K562 (cell line): ENCODE measurements at regions not wholly inside any gene's neighbourhood (a gene's known extent, or its start where the extent isn't known, plus 50 kb on each side); places are given as distances from the start of the nearest gene placed in this dataset.

Source experiments
- ATAC-seq: fragments of 200-7000 bp; cut with Tn5 transposase; 3 replicates; pipeline ENCODE4 v1.9.1; 2020; ENCODE audit warnings: moderate library complexity
- BruUV-seq: library from RNA; stranded (reverse); fragments of 400-500 nt; replicated peaks from 2 replicates; lab custom pipeline; 2021; lab: Mats Ljungman, UMichigan
- CTCF ChIA-PET: fragments of 300-600 bp; formaldehyde crosslinking; extraction: SDS; loops from one replicate; lab custom pipeline; 2021; ENCODE audit warnings: low intra/inter-chr PET ratio; lab: Yijun Ruan, JAX
- POLR2A ChIA-PET: fragments of 300-600, 350-650 bp; sonication (Branson Sonifier 250); formaldehyde crosslinking; extraction: SDS; loops from one replicate; lab custom pipeline; 2021; ENCODE audit warnings: antibody characterized with exemption, inconsistent platforms; lab: Yijun Ruan, JAX
- DNase-seq, 4 experiments: peaks; one replicate each; pipeline versions ENCODE4 v3.0.0 to v3.0.0-alpha.2; 2011 to 2018; ENCODE audit warnings: low spot score in 3 of 4, mixed read lengths in 3 of 4; ENCODE audit errors: extremely low read depth in 1 of 4
- FAIRE-seq: peaks from 2 replicates; lab custom pipeline; 2011; peaks lifted over from hg19 to GRCh38; lab: Jason Lieb, UNC
- H2AFZ ChIP-seq: 2 replicates; pipeline ENCODE4 v1.6.0; 2011; ENCODE audit warnings: low read depth, low read length, control low read depth, inconsistent platforms
- H3K27ac ChIP-seq: fragments of 200-600 bp; 3 replicates; pipeline ENCODE4 v1.8.0; 2011; ENCODE audit warnings: low read depth, mild to moderate bottlenecking, control low read depth, inconsistent platforms, low read length, moderate library complexity, mixed read lengths; ENCODE audit errors: extremely low read depth
- H3K27me3 ChIP-seq, 2 experiments: fragments of 300-600 bp in 1 of 2; 2 replicates in 1 of 2; 3 replicates in 1 of 2; pipeline versions ENCODE4 v1.6.0 to v1.8.0; 2011; ENCODE audit warnings: inconsistent platforms in 2 of 2, low read length in 2 of 2, mild to moderate bottlenecking in 1 of 2, mixed read lengths in 1 of 2, moderate library complexity in 1 of 2; ENCODE audit not compliant: control insufficient read depth in 2 of 2, insufficient read depth in 2 of 2
- H3K36me3 ChIP-seq: fragments of 300-600 bp; 3 replicates; pipeline ENCODE4 v1.8.0; 2011; ENCODE audit warnings: mild to moderate bottlenecking, low read length, inconsistent platforms; ENCODE audit not compliant: control insufficient read depth, insufficient read depth
- H3K4me1 ChIP-seq, 2 experiments: fragments of 200-600 bp in 1 of 2; replicated peaks in 1 of 2; 2 replicates in 1 of 2; 3 replicates in 1 of 2; pipeline versions ENCODE4 v1.5.1 to v1.8.0; 2011; ENCODE audit warnings: inconsistent platforms in 2 of 2, low read length in 2 of 2, mild to moderate bottlenecking in 1 of 2, mixed read lengths in 1 of 2, moderate library complexity in 1 of 2; ENCODE audit not compliant: control insufficient read depth in 2 of 2, insufficient read depth in 2 of 2
- H3K4me2 ChIP-seq: 2 replicates; pipeline ENCODE4 v1.6.1; 2011; ENCODE audit warnings: low read length, control low read depth, inconsistent platforms, mixed read lengths; ENCODE audit not compliant: insufficient read depth
- H3K4me3 ChIP-seq: fragments of 200-600 bp; sonication (generic), shearing (Covaris generic); 2 replicates; pipeline ENCODE4 v1.5.1; 2016; ENCODE audit warnings: control low read depth, inconsistent platforms
- H3K79me2 ChIP-seq: fragments of 200-600 bp; 3 replicates; pipeline ENCODE4 v1.8.0; 2011; ENCODE audit warnings: low read length, inconsistent platforms; ENCODE audit not compliant: control insufficient read depth, insufficient read depth
- H3K9ac ChIP-seq, 2 experiments: 2 replicates each; pipeline versions ENCODE4 v1.6.0 to v1.6.1; 2011; ENCODE audit warnings: low read depth in 2 of 2, low read length in 2 of 2, control low read depth in 1 of 2, inconsistent platforms in 1 of 2, mild to moderate bottlenecking in 1 of 2, mixed read lengths in 1 of 2; ENCODE audit not compliant: insufficient read depth in 1 of 2
- H3K9me1 ChIP-seq: one replicate; pipeline ENCODE4 v1.6.0; 2011; ENCODE audit warnings: inconsistent platforms, mild to moderate bottlenecking, low read length, moderate library complexity; ENCODE audit not compliant: control insufficient read depth, insufficient read depth
- H3K9me3 ChIP-seq: replicated peaks from 2 replicates; pipeline ENCODE4 v1.5.1; 2011; ENCODE audit warnings: low read depth, low read length, inconsistent platforms; ENCODE audit not compliant: control insufficient read depth, insufficient read depth
- H4K20me1 ChIP-seq: replicated peaks from 2 replicates; pipeline ENCODE4 v1.6.1; 2011; ENCODE audit warnings: low read length, inconsistent platforms, mixed read lengths; ENCODE audit not compliant: control insufficient read depth, insufficient read depth
- POLR2H ChIP-seq: IDR thresholded peaks from 2 replicates; pipeline ENCODE4 v1.6.1; 2016; ENCODE audit warnings: missing genetic modification characterization, low read depth, mild to moderate bottlenecking, control low read depth, missing compliant biosample characterization, moderate library complexity
- RBM39 ChIP-seq: fragments of 200-400 bp; formaldehyde crosslinking; optimal IDR thresholded peaks from 2 replicates; pipeline ENCODE3; 2018; ENCODE audit warnings: low read depth, low read length
- SUPT5H ChIP-seq: fragments of 450-650 bp; IDR thresholded peaks from 2 replicates; pipeline ENCODE4 v1.6.1; 2016
- ZKSCAN8 ChIP-seq: fragments of 200-800 bp; sonication (Bioruptor generic); IDR thresholded peaks from 2 replicates; pipeline ENCODE4 v1.6.1; 2016; ENCODE audit warnings: missing genetic modification characterization, missing compliant biosample characterization
- ZNF239 ChIP-seq: fragments of 250-450 bp; sonication (Bioruptor Pico); IDR thresholded peaks from 2 replicates; pipeline ENCODE4 v1.4.0; 2020; ENCODE audit warnings: mild to moderate bottlenecking
- ZNF282 ChIP-seq: sonication (generic); formaldehyde crosslinking; IDR thresholded peaks from 2 replicates; pipeline ENCODE4 v1.8.1; 2023; ENCODE audit warnings: missing genetic modification reagents
- WGBS: fragments of 100-300 bp; shearing (Covaris generic); methylation state at CpG from one replicate; pipeline ENCODE4 v1.1.6; 2016; ENCODE audit warnings: low coverage, mixed read lengths; ENCODE audit not compliant: insufficient coverage; ENCODE audit errors: missing lambda C conversion rate; 5-methylcytosine and 5-hydroxymethylcytosine counted together
- in situ Hi-C: fragments of 300-500 bp; cut with MboI; formaldehyde crosslinking; loops from 4 replicates; pipeline ENCODE4 v1.15.0; 2018; ENCODE audit warnings: inconsistent platforms, mixed read lengths
- intact Hi-C: fragments of 100-400 bp; cut with micrococcal nuclease; formaldehyde crosslinking; loops from 2 replicates; pipeline ENCODE4 v1.14.2; 2022

GRCh38 chr3:101943029-101943428 lies 93.7 kb downstream of the NFKBIZ start:
- no peak for FAIRE-seq
- H3K36me3 ChIP-seq, result no peaks in the 10 kb centered on the region
- no peak for TF ChIP-seq ZKSCAN8 (CRISPR knock-in tag)
- TF ChIP-seq ZNF282 (CRISPR knock-in tag), result no peak
- no peak for TF ChIP-seq RBM39
- no peak for TF ChIP-seq POLR2H (tag)
- TF ChIP-seq SUPT5H, result no peak
- in situ Hi-C loops (no loop called here), intact Hi-C loops (no loop called here)
- ChIA-PET CTCF (no interaction called here), POLR2A (interaction anchor here (0.6 kb wide), 1 partner anchor 16 kb away, joined by 3 read pairs; no protein-coding TSS in a partner anchor)
- no peaks in the 10 kb centered on the region for H3K9me1 ChIP-seq
- H3K4me2 ChIP-seq, result no peak overlapping the region
- peaks cover 0 to 25% of the 10 kb centered on the region in 2 experiments; a peak in 4 of 5 replicates for H3K4me1 ChIP-seq
- H3K9ac ChIP-seq, result no peak overlapping the region
- H3K79me2 ChIP-seq, result no peaks in the 10 kb centered on the region
- no TSS peak for BruUV-seq
- WGBS, result 20% methylated on average over 1 of the region's 1 CpG
- H3K4me3 ChIP-seq, result no peak overlapping the region
- no peaks in the 10 kb centered on the region for H3K27me3 ChIP-seq
- H3K9me3 ChIP-seq, result no peaks in the 10 kb centered on the region
- no peak overlapping the region for H3K27ac ChIP-seq
- no peak for ATAC-seq
- no peak for DNase-seq
- no peak overlapping the region for H2AFZ ChIP-seq
- H4K20me1 ChIP-seq, result no peaks in the 10 kb centered on the region

DNA sequence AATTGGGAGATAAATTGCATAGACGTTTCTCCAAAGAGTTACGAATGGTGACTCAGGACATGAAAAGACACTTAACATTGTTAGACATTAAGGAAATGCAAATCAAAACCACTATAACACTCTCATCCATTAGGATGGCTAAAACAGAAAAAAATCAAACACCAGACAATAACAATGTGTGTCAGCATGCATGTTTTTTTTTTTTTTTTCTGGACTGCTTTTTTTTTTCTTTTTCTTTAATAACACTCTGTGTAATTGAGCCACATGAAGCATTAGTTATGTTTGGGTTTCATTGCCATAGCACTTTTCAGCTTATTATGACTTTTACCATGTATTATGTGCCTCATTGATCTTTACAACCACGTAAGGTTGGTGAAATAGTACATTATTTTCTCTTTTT lies 95.0 kb downstream of the NFKBIZ start:
- Histone ChIP-seq H4K20me1 (no peaks in the 10 kb centered on the region), H3K4me1 (peaks cover 0 to 16% of the 10 kb centered on the region in 2 experiments; a peak in 4 of 5 replicates), H3K4me3 (no peak overlapping the region), H3K27me3 (no peaks in the 10 kb centered on the region)
- intact Hi-C loops (no loop called here), in situ Hi-C loops (no loop called here)
- ATAC-seq, result no peak
- POLR2A ChIA-PET, result no interaction called here
- TF ChIP-seq ZNF239 (CRISPR knock-in tag), result no peak
- TF ChIP-seq, all 486 proteins: peak for 0
- Histone ChIP-seq H3K79me2 (no peaks in the 10 kb centered on the region), H3K4me2 (no peak overlapping the region), H3K9me1 (no peaks in the 10 kb centered on the region), H2AFZ (no peak overlapping the region), H3K27ac (no peak overlapping the region), H3K36me3 (no peaks in the 10 kb centered on the region), H3K9me3 (no peaks in the 10 kb centered on the region), H3K9ac (no peak overlapping the region)
- WGBS, result 42% methylated on average over 3 of the region's 3 CpGs
- no peak for FAIRE-seq
- CTCF ChIA-PET, result no interaction called here
- no peak for DNase-seq
- no TSS peak for BruUV-seq
